GM21717 (cell line): ENCODE measurements at regions not wholly inside any gene's neighbourhood (a gene's known extent, or its start where the extent isn't known, plus 50 kb on each side); places are given as distances from the start of the nearest gene placed in this dataset.

Source experiments
- ATAC-seq: cut with Tn5 transposase; IDR thresholded peaks from one replicate; pipeline ENCODE4 v1.9.1; 2021; ENCODE audit warnings: mild to moderate bottlenecking, moderate library complexity; ENCODE audit not compliant: unreplicated experiment

GRCh38 chr3:43210049-43211027 lies 76.0 kb upstream of the SNRK start:
- ATAC-seq = no peak

- ATAC-seq = no peak
Observed at GRCh38 chr3:43207628-43208085, 78.7 kb upstream of the SNRK start.

GRCh38 chr3:43206632-43207031 lies 79.7 kb upstream of the SNRK start:
- ATAC-seq = no peak

- ATAC-seq = no peak
Observed at GRCh38 chr3:43206105-43206504, 80.2 kb upstream of the SNRK start.

- ATAC-seq = no peak
Observed at GRCh38 chr3:43203022-43203421, 83.3 kb upstream of the SNRK start.

GRCh38 chr3:43201581-43201980 lies 84.8 kb upstream of the SNRK start:
- no peak for ATAC-seq

GRCh38 chr3:43199645-43200306 lies 86.6 kb upstream of the SNRK start:
- no peak for ATAC-seq

GRCh38 chr3:43198791-43199644 lies 87.3 kb upstream of the SNRK start:
- no peak for ATAC-seq

GRCh38 chr3:43198301-43198700 lies 88.0 kb upstream of the SNRK start:
- no peak for ATAC-seq

GRCh38 chr3:43197181-43197580 lies 89.2 kb upstream of the SNRK start:
- no peak for ATAC-seq

- no peak for ATAC-seq
Observed at GRCh38 chr3:43196721-43197120, 89.6 kb upstream of the SNRK start.

- ATAC-seq = no peak
Observed at GRCh38 chr3:43195115-43195498, 89.2 kb upstream of the POMGNT2 start.

GRCh38 chr3:43194490-43195114 lies 88.7 kb upstream of the POMGNT2 start:
- ATAC-seq = no peak

- ATAC-seq = no peak
Observed at GRCh38 chr3:43194069-43194468, 88.2 kb upstream of the POMGNT2 start.

GRCh38 chr3:43192028-43192427 lies 86.1 kb upstream of the POMGNT2 start:
- ATAC-seq = no peak

- ATAC-seq = no peak
Observed at GRCh38 chr3:43191116-43191515, 85.2 kb upstream of the POMGNT2 start.

- ATAC-seq = no peak
Observed at GRCh38 chr3:43190670-43191069, 84.8 kb upstream of the POMGNT2 start.

GRCh38 chr3:43187836-43188479 lies 82.1 kb upstream of the POMGNT2 start:
- ATAC-seq = no peak

- ATAC-seq = no peak
Observed at GRCh38 chr3:43185983-43186314, 80.1 kb upstream of the POMGNT2 start.

- no peak for ATAC-seq
Observed at GRCh38 chr3:43185274-43185982, 79.5 kb upstream of the POMGNT2 start.
